ENCODE measurements at regions not wholly inside any gene's neighbourhood (a gene's known extent, or its start where the extent isn't known, plus 50 kb on each side); places are given as distances from the start of the nearest gene placed in this dataset.

- TF ChIP-seq, protein P1, sequence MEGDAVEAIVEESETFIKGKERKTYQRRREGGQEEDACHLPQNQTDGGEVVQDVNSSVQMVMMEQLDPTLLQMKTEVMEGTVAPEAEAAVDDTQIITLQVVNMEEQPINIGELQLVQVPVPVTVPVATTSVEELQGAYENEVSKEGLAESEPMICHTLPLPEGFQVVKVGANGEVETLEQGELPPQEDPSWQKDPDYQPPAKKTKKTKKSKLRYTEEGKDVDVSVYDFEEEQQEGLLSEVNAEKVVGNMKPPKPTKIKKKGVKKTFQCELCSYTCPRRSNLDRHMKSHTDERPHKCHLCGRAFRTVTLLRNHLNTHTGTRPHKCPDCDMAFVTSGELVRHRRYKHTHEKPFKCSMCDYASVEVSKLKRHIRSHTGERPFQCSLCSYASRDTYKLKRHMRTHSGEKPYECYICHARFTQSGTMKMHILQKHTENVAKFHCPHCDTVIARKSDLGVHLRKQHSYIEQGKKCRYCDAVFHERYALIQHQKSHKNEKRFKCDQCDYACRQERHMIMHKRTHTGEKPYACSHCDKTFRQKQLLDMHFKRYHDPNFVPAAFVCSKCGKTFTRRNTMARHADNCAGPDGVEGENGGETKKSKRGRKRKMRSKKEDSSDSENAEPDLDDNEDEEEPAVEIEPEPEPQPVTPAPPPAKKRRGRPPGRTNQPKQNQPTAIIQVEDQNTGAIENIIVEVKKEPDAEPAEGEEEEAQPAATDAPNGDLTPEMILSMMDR (IDR thresholded peaks at IDR 0.05) = no peak
- TF ChIP-seq ZFX (IDR thresholded peaks at IDR 0.05; ENCODE audit: borderline replicate concordance) = no peak
These were observed 367.1 kb downstream of the GPD2 start for GRCh38 chr2:156803243-156803642.

Measured in 22Rv1 (cell line).